Stimulated activated naive B cell treated with anti-CD40 and anti-IgM and Interleukin-4, amounts not matched to agents 10 μg/mL and 1 μg/mL and 100 μg/mL, for 72 hours (primary cell): ENCODE measurements at regions not wholly inside any gene's neighbourhood (a gene's known extent, or its start where the extent isn't known, plus 50 kb on each side); places are given as distances from the start of the nearest gene placed in this dataset.

Experiments used
- ATAC-seq, 2 donors: fragments of 150-1000 bp; cut with Tn5 transposase; replicated peaks; 2 replicates each; pipeline ENCODE4 v1.10.0; 2021; ENCODE audit warnings: moderate library complexity in 1 of 2
- DNase-seq: peaks from one replicate; pipeline ENCODE4 v3.0.0; 2021
- H3K27ac Mint-ChIP-seq: one replicate; pipeline ENCODE4 v1.8.0; 2022; ENCODE audit warnings: mild to moderate bottlenecking, mixed read lengths
- H3K27me3 Mint-ChIP-seq, 2 donors: one replicate each; pipeline ENCODE4 v1.8.0; 2022; ENCODE audit warnings: mixed read lengths in 2 of 2
- H3K36me3 Mint-ChIP-seq, 2 donors: one replicate each; pipeline ENCODE4 v1.8.0; 2022; ENCODE audit warnings: mixed read lengths in 2 of 2, mild to moderate bottlenecking in 1 of 2
- H3K4me1 Mint-ChIP-seq, 2 donors: one replicate each; pipeline ENCODE4 v1.8.0; 2022; ENCODE audit warnings: mixed read lengths in 2 of 2, mild to moderate bottlenecking in 1 of 2
- H3K4me3 Mint-ChIP-seq, 2 donors: one replicate each; pipeline ENCODE4 v1.8.0; 2022; ENCODE audit warnings: mild to moderate bottlenecking in 2 of 2, mixed read lengths in 2 of 2, moderate library complexity in 1 of 2
- H3K9me3 Mint-ChIP-seq, 2 donors: one replicate each; pipeline ENCODE4 v1.8.0; 2022; ENCODE audit warnings: mixed read lengths in 2 of 2, mild to moderate bottlenecking in 1 of 2

DNA sequence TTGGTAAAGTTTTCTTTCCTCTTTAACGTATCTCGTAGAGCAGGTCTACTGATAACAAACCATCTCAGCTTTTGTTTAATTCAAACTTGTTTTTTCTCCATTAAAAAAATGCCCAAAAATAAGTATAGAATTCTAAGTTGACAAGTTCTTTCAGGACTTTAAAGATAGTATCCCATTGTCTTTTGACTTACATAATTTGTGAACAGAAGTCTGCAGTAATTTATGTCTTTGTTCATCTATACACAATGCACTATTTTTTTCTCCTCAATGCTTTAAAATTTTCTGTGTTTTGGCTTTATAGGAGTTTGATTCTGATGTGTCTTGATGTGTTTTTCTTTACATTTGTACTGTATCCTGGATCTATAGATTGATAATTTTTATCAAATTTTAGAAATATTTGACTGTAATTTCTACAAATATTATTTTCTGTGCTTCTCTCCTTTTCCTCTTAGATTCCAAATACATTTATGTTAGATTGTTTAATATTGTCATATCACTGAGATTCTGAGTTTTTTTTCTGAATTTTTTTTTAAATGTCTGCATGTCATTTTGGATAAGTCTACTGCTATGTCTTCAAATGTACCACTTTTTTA is 143.3 kb downstream of the FTCDNL1 start:
- Mint-ChIP-seq H3K27me3 (peaks cover 8 to 10% of the 10 kb centered on the region in 2 donors), H3K4me1 (no peaks in the 10 kb centered on the region), H3K4me3 (no peak overlapping the region), H3K36me3 (peaks cover 0 to 2% of the 10 kb centered on the region in 2 donors), H3K27ac (no peak overlapping the region), H3K9me3 (peaks cover 0 to 5% of the 10 kb centered on the region in 2 donors)
- DNase-seq (no peak), ATAC-seq (no peak)

DNA sequence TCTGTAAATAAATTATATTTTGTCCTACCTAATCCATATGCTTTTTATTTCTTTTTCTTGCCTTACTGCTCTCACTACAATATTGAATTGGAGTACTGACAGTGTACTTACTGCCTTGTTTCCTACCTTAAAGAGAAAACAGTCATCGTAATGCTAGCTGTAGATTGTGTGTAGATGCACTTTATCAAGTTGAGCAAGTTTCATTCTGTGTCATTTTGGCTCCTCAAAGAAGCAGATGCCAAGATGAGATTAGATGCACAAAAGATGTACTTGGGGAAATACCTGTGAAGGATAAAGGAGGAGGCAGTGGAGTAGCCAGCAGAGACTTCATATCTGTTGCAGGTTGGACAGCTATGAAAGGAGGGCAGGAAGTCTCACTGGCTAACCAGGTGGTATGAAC is 145.5 kb downstream of the FTCDNL1 start:
- Mint-ChIP-seq H3K4me3 (no peak overlapping the region), H3K27ac (no peak overlapping the region), H3K36me3 (peaks cover 0 to 2% of the 10 kb centered on the region in 2 donors), H3K9me3 (peaks cover 0 to 5% of the 10 kb centered on the region in 2 donors), H3K4me1 (no peaks in the 10 kb centered on the region), H3K27me3 (no peaks in the 10 kb centered on the region)
- ATAC-seq (peak; percentile 25 to 38), DNase-seq (no peak)

DNA sequence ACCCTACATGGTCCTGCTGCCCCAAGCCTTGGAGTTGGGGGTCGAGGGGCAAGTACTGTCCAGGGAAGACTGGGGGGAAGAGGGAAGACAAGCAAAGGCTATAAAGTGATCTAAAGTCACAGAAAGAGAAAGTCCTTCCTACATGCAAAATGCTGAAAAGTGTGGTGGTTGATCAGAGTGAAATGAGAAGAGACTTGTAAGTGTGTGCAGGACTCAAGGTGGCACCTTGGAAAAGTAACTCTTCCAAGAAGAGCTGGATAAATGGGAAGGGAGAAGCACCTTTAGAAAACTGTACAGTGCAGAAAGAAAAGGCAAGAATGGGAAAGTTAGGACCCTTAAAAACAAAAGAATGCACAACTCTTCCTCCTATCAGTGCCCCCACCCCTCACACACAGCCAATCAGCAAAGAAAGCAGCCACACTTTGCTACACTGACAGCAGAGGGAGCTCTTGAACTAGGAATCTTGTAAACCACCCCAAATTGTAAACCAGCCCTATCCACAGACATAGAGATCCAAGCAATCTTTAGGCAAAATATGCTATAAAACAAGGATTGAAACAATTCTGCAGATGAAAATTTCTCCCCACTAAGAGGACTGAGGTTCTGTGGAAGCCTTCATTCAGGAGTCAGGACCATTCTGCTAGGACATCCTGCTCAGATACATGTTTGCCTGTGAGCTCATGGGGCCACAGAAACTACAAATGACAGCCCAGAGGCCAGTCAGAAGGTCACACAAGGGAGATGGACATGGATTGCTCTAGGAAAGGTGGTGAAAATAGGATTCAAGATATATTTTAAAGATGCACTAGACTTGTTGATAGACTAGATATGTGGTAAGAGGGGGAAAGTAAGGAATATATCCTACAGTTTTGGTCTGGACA is 146.4 kb downstream of the FTCDNL1 start:
- no peak for DNase-seq
- Mint-ChIP-seq H3K36me3 (peaks cover 0 to 2% of the 10 kb centered on the region in 2 donors), H3K27ac (no peak overlapping the region), H3K27me3 (no peaks in the 10 kb centered on the region), H3K9me3 (peaks cover 0 to 5% of the 10 kb centered on the region in 2 donors), H3K4me3 (no peak overlapping the region), H3K4me1 (no peaks in the 10 kb centered on the region)
- peak; percentile 33 to 54 for ATAC-seq

DNA sequence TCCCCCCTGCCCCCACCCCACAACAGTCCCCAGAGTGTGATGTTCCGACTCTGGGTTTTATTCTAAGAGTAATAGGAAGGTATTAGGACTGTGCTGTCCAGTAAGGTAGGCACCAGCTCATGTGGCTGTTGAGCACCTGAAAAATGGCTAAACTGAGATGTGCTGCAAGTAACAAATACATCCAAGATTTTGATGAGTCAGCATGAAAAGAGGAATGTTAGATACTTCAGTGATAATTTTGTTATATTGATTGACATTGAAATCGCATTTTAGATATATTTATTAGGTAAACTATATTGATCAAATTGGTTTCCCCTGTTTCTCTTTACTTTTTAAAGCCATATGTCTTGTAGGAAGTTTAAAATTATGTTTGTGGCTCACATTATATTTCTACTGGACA is 147.8 kb downstream of the FTCDNL1 start:
- no peaks in the 10 kb centered on the region for H3K4me1 Mint-ChIP-seq
- DNase-seq (no peak), ATAC-seq (no peak)
- no peak overlapping the region for H3K27ac Mint-ChIP-seq
- peaks cover 0 to 5% of the 10 kb centered on the region in 2 donors for H3K9me3 Mint-ChIP-seq
- peaks cover 0 to 2% of the 10 kb centered on the region in 2 donors for H3K36me3 Mint-ChIP-seq
- no peak overlapping the region for H3K4me3 Mint-ChIP-seq
- H3K27me3 Mint-ChIP-seq, result peaks cover 4 to 5% of the 10 kb centered on the region in 2 donors

DNA sequence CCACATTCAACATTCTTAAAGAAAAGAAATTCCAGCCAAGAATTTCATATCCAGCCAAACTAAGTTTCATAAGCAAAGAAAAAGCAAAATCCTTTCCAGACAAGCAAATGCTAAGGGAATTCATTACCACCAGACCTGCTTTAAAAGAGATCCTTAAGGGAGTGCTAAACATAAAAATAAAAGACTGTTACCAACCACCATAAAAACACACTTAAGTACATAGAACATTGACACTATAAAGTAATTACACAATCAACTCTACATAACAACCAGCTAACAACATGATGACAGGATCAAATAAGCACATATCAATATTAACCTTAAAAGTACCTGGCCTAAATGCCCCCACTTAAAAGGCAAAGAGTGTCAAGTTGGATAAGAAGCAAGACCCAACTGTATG is 153.5 kb downstream of the FTCDNL1 start:
- Mint-ChIP-seq H3K27me3 (peaks cover 18% of the 10 kb centered on the region in 2 donors), H3K27ac (no peak overlapping the region)
- no peak for ATAC-seq

DNA sequence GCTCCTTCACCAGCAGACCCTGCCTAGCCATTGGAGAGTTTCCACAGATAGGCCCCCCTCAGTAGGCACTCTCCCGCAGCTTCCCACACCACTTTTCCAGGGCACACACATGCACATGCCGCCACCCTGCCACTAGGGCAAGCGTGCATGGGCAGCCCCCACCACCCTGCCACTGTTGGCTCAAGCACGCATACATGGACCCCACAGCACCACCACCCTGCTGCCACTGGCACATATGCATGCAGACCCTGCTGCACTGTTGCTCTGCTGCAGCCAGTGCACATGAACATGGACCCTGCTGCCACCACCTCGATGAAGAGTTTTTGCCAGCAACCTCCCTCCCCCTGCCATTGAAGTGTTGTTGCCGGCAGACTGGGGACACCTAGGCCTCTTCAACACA is 154.9 kb downstream of the FTCDNL1 start:
- DNase-seq, result no peak
- no peaks in the 10 kb centered on the region for H3K9me3 Mint-ChIP-seq
- no peak overlapping the region for H3K4me3 Mint-ChIP-seq
- ATAC-seq, result no peak
- H3K36me3 Mint-ChIP-seq, result no peaks in the 10 kb centered on the region
- no peaks in the 10 kb centered on the region for H3K4me1 Mint-ChIP-seq
- H3K27ac Mint-ChIP-seq, result no peak overlapping the region
- H3K27me3 Mint-ChIP-seq, result peaks cover 18% of the 10 kb centered on the region in 2 donors

More for the DNA sequence above, 153.5 kb downstream of the FTCDNL1 start:
- H3K4me3 Mint-ChIP-seq, result no peak overlapping the region
- no peak for DNase-seq
- H3K9me3 Mint-ChIP-seq, result no peaks in the 10 kb centered on the region
- no peaks in the 10 kb centered on the region for H3K4me1 Mint-ChIP-seq
- H3K36me3 Mint-ChIP-seq, result no peaks in the 10 kb centered on the region

DNA sequence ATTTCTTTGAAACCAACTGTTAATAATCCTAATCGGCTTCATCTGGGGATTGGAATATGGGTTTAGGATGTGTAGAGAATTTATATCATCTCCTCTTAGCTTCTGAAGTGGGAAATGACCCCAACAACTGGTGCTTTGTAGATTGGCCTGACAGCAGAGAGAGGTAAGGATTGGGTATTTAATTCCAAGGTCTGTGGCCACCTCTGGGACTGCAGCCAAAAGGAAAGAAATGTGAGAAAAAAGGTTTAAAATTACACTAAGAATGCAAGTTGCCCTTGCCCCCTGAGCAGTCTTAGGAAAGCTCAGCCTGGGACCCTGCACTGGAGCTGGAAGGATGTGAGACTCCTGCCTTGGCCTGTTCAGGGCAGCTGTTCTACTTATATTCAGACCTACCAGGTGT is 157.1 kb downstream of the FTCDNL1 start:
- no peaks in the 10 kb centered on the region for H3K36me3 Mint-ChIP-seq
- no peak overlapping the region for H3K4me3 Mint-ChIP-seq
- no peaks in the 10 kb centered on the region for H3K4me1 Mint-ChIP-seq
- H3K27me3 Mint-ChIP-seq, result peaks cover 17 to 18% of the 10 kb centered on the region in 2 donors
- H3K9me3 Mint-ChIP-seq, result no peaks in the 10 kb centered on the region
- no peak for DNase-seq
- no peak for ATAC-seq
- no peak overlapping the region for H3K27ac Mint-ChIP-seq

DNA sequence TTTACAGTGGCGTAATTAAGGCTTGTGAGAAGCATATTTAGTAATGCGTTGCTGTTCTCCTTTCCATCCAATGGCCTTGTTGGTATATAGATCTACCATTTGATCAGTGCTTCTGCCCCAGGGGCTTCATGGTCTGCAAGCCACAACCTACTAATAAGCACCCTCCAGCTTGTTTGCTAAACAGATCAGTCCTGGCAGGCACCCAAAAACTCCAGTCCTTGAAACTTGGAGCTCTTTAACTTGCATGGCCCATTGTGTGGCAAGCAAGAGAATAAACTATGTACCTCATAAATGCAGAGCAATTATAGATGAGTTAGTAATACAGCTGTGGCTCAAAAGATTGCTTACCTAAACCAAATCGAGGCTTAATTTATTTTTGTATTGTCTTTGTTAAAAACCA is 158.5 kb downstream of the FTCDNL1 start:
- H3K36me3 Mint-ChIP-seq, result no peaks in the 10 kb centered on the region
- DNase-seq (no peak), ATAC-seq (no peak)
- no peak overlapping the region for H3K4me3 Mint-ChIP-seq
- H3K9me3 Mint-ChIP-seq, result no peaks in the 10 kb centered on the region
- no peaks in the 10 kb centered on the region for H3K4me1 Mint-ChIP-seq
- H3K27me3 Mint-ChIP-seq, result peaks cover 9 to 10% of the 10 kb centered on the region in 2 donors
- no peak overlapping the region for H3K27ac Mint-ChIP-seq

DNA sequence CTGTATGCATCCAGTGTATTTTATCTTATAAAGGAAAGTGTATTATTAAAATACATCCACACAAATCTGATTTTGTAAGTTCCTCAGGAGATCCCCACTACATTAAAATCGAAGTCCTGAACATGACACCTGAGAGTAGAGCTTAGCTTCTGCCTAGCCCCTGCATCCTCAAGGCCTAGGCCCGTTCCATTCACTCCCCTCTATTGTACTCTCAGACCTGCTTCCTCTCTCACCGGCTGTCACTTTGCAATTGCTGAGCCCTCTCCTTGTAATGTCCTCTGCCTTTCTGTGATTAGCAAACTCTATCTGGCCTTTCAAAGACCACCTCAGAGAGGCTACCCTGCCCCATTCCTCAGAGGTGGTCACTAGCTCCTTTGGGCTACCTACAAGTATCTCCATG is 160.8 kb downstream of the FTCDNL1 start:
- no peaks in the 10 kb centered on the region for H3K27me3 Mint-ChIP-seq
- H3K4me1 Mint-ChIP-seq, result peaks cover 0 to 4% of the 10 kb centered on the region in 2 donors
- H3K9me3 Mint-ChIP-seq, result no peaks in the 10 kb centered on the region

DNA sequence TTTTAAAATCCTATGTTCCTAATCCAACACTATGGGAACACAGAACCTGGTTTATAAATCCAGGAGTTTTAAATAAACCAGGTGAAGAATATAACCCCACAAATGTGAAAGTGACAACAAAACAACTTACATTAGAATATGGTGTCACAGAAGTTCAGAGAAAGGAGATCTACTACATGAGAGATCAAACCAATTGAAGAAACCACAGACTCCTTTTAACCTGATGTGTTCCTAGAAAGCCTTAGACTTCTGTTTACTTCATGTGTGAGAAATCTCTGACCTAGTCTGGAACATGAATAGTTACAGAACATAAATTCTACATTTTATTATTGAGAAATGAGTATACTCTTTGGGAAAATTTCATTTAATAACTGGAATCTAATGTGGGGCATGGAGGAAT is 165.3 kb downstream of the FTCDNL1 start:
- H3K4me3 Mint-ChIP-seq, result no peak overlapping the region
- H3K9me3 Mint-ChIP-seq, result no peaks in the 10 kb centered on the region
- H3K36me3 Mint-ChIP-seq, result no peaks in the 10 kb centered on the region
- DNase-seq (no peak), ATAC-seq (no peak)
- peaks cover 0 to 7% of the 10 kb centered on the region in 2 donors for H3K4me1 Mint-ChIP-seq
- H3K27ac Mint-ChIP-seq, result no peak overlapping the region
- peaks cover 8 to 12% of the 10 kb centered on the region in 2 donors for H3K27me3 Mint-ChIP-seq

More for the DNA sequence above, 160.8 kb downstream of the FTCDNL1 start:
- no peak overlapping the region for H3K27ac Mint-ChIP-seq
- no peak for DNase-seq
- H3K4me3 Mint-ChIP-seq, result no peak overlapping the region
- ATAC-seq, result no peak
- no peaks in the 10 kb centered on the region for H3K36me3 Mint-ChIP-seq

DNA sequence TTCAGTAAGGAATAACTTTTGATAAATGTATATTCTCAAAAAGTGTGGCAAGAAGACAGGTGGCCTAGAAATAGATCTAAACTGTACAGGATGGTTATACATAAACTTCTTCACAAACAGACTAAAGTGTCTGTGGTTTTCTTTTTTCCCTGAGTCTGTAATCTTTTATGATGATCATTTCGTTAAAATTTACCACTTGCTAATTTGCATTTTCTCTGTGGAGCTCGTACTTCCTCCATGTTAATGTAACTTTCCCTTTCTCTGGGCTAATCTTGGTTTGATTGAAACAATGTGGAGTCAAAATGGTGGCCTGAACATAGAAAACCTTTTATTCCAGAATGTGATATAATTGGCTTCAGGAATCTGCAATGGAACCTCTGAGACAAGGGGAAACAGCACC is 166.2 kb downstream of the FTCDNL1 start:
- ATAC-seq, result no peak
- Mint-ChIP-seq H3K4me3 (no peak overlapping the region), H3K27ac (no peak overlapping the region), H3K9me3 (no peaks in the 10 kb centered on the region), H3K27me3 (peaks cover 8 to 20% of the 10 kb centered on the region in 2 donors), H3K36me3 (no peaks in the 10 kb centered on the region), H3K4me1 (peaks cover 0 to 7% of the 10 kb centered on the region in 2 donors)
- DNase-seq, result no peak

DNA sequence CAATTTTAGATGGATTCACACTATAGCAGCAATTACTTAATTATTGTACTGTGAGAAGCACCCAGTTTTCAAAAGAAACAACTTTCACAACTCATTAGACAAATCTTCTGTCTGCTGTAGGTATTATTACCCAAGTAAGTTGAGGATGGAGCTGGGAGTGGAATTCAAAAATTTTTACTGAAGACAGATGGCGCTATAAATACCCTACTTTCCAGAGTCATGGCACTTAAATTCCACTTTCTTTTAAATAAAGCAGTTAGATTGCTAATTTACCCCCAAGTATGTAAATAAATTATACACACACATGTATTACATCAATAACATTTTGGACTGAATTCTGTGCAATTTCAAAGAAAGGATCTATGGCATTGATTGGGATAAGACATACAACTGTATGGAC is 166.8 kb downstream of the FTCDNL1 start:
- H3K27me3 Mint-ChIP-seq, result peaks cover 8 to 26% of the 10 kb centered on the region in 2 donors
- no peaks in the 10 kb centered on the region for H3K9me3 Mint-ChIP-seq
- no peaks in the 10 kb centered on the region for H3K36me3 Mint-ChIP-seq
- peaks cover 0 to 7% of the 10 kb centered on the region in 2 donors for H3K4me1 Mint-ChIP-seq
- ATAC-seq, result no peak
- DNase-seq, result no peak
- H3K27ac Mint-ChIP-seq, result no peak overlapping the region
- H3K4me3 Mint-ChIP-seq, result no peak overlapping the region

DNA sequence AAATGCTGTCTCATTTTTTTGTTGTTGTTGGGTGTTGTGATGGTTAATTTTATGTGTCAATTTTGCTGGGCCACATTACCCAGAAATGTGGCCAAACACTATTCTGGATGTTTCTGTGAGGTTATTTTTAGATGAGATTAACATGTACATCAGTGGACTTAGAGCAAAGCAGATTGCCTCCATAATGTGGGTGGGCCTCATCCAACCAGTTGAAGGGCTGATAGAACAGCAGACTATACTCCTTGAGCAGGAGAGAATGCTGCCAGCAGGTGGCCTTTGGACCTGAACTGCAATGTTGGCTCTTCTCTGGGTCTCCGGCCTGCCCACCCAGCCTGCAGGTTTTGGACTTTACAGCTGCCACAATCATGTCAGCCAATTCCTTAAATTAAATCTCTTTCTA is 169.0 kb downstream of the FTCDNL1 start:
- DNase-seq (no peak), ATAC-seq (no peak)
- H3K27ac Mint-ChIP-seq, result no peak overlapping the region
- peaks cover 0 to 7% of the 10 kb centered on the region in 2 donors for H3K4me1 Mint-ChIP-seq
- H3K27me3 Mint-ChIP-seq, result peaks cover 8 to 28% of the 10 kb centered on the region in 2 donors
- H3K4me3 Mint-ChIP-seq, result no peak overlapping the region
- H3K36me3 Mint-ChIP-seq, result no peaks in the 10 kb centered on the region
- H3K9me3 Mint-ChIP-seq, result no peaks in the 10 kb centered on the region

DNA sequence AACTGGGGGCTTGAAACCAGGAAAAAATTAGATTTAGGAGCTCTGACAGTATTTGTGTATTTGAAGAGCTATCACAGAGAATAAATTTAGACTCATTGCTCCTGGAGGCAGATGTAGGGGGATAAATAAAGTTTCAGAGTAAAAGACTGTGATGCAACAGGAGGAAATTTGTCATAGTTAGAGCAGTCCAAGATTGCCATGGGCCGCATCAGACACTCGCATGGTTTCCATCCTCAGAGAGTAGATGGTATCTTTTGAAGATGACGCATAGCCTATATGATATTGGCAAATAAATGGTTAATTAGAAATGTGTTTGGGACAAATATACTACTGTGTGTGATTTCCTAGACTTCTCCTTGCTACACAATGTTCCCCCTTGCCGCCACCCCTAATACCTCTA is 170.5 kb downstream of the FTCDNL1 start:
- no peak for ATAC-seq
- H3K4me1 Mint-ChIP-seq, result peaks cover 0 to 5% of the 10 kb centered on the region in 2 donors
- no peak overlapping the region for H3K4me3 Mint-ChIP-seq
- H3K27ac Mint-ChIP-seq, result no peak overlapping the region
- H3K27me3 Mint-ChIP-seq, result peaks cover 8 to 28% of the 10 kb centered on the region in 2 donors
- no peak for DNase-seq
- no peaks in the 10 kb centered on the region for H3K9me3 Mint-ChIP-seq
- no peaks in the 10 kb centered on the region for H3K36me3 Mint-ChIP-seq

DNA sequence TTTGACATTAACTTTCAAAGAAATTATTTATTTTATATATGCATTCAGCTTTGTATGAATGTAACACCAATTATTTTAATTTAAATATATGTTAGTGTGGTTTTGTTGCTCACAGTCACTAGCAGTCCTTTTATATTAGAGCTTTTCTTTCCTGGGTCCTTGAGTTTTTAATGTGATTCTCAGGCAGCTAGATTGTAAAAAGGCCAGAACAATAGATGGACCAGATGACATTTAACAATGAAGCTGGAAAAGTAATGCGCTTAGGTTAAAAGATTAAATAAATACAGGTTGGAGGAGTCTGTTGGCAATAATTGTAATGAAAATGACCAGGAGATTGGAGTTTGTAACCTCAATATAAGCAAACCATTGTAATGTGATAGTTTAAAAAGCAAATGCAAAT is 171.1 kb downstream of the FTCDNL1 start:
- H3K27ac Mint-ChIP-seq, result no peak overlapping the region
- ATAC-seq, result no peak
- no peak for DNase-seq
- no peaks in the 10 kb centered on the region for H3K4me1 Mint-ChIP-seq
- H3K4me3 Mint-ChIP-seq, result no peak overlapping the region
- no peaks in the 10 kb centered on the region for H3K9me3 Mint-ChIP-seq
- peaks cover 8 to 28% of the 10 kb centered on the region in 2 donors for H3K27me3 Mint-ChIP-seq
- no peaks in the 10 kb centered on the region for H3K36me3 Mint-ChIP-seq
